NT2/D1 (cell line): ENCODE measurements at regions not wholly inside any gene's neighbourhood (a gene's known extent, or its start where the extent isn't known, plus 50 kb on each side); places are given as distances from the start of the nearest gene placed in this dataset.

Experiments used
- YY1 ChIP-seq: IDR thresholded peaks from 2 replicates; pipeline ENCODE4 v1.6.1; 2011; ENCODE audit not compliant: insufficient read length, insufficient read depth
- ZNF274 ChIP-seq: IDR thresholded peaks from 2 replicates; pipeline ENCODE4 v1.6.1; 2011; ENCODE audit warnings: mild to moderate bottlenecking, low read depth, low read length

GRCh38 chr11:122229481-122230384 is 113.7 kb upstream of the BLID start:
- TF ChIP-seq ZNF274 (no peak), YY1 (no peak)
